Activated T-cell treated with anti-CD3 and anti-CD28 coated beads for 48 hours (primary cell): ENCODE measurements at regions not wholly inside any gene's neighbourhood (a gene's known extent, or its start where the extent isn't known, plus 50 kb on each side); places are given as distances from the start of the nearest gene placed in this dataset.
"Not testable (repeated sequence)": the region's sequence is repeated elsewhere in the genome, so short reads cannot be mapped to it uniquely, and the experiment has no call there.

Experiments
- DNase-seq: peaks from one replicate; pipeline ENCODE4 v3.0.0-alpha.2; 2020; ENCODE audit warnings: low read depth

DNA sequence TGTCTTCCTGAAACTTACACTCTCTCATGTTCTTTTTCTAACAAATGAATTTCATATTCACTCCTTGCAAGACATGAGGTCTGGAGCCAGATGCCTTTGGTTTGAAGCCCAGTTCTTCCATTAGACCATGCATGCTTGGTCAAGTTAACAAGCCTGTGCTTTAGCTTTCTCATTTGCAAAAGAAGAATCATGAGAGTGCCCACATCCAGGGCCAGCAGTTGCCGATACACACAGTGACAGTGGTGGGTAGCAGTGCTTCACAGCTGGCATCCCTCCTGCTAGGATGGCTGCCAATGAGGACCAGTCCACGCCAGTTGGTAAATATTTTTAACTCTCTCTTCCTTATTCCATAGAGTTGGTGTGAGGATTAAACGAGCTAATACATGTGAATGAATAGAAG, 163.1 kb downstream of the PHLDA1 start:
- DNase-seq = no peak

DNA sequence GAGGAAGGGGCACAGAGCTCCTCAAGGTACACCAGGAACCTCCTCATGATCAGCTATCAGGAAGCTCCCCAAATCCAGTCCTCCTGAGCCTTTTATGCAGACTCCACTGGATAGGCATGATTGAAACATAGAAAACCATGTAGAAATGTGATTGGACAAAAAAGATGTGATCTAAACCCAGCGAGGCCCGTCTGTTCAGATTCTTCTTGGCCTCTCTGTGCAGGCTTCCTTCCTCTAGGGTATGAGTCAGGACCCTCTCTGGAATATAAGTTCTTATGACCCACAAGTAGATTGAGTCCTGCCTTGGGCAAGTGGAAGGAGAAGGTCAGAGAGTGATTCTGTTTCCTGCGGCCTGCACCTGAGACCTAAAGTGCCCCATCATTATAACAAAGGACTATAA, 166.3 kb downstream of the PHLDA1 start:
- no peak for DNase-seq

DNA sequence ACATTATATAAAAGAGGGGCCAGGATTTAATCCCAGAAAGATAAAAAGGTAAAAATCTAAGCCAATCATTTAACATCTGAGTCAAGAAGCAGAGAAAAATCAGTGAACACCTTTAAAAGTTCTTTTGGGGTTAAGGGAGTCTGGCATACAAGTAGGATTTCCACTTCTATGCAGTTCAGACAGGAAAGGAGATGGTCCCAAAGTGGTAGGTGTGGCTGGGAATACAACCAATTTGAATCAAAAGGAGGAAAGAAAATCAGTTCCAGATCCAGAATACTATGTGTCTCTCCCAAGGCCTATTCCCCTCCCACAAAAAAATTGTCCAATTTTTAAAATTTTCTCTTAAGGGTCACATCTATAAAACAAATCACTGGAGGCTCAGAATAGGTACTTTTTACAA, 167.4 kb downstream of the PHLDA1 start:
- DNase-seq = no peak

DNA sequence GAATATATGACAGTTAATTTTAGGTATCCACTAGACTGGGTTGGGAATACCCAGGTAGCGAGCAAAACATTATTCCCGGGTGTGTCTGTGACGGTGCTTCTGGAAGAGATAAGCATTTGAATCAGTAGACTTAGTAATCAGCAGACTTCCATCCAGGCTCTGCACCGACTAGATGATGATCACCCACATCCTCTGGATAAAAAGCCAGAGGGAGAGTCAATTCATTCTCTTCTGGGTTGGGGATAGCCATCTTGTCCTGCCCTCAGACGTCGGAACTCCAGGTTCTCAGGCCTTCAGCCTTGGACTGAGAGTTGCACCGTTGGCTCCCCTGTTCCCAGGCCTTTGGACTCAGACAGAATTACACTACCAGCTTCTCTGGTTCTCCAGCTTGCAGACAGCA, 168.0 kb downstream of the PHLDA1 start:
- no peak for DNase-seq

DNA sequence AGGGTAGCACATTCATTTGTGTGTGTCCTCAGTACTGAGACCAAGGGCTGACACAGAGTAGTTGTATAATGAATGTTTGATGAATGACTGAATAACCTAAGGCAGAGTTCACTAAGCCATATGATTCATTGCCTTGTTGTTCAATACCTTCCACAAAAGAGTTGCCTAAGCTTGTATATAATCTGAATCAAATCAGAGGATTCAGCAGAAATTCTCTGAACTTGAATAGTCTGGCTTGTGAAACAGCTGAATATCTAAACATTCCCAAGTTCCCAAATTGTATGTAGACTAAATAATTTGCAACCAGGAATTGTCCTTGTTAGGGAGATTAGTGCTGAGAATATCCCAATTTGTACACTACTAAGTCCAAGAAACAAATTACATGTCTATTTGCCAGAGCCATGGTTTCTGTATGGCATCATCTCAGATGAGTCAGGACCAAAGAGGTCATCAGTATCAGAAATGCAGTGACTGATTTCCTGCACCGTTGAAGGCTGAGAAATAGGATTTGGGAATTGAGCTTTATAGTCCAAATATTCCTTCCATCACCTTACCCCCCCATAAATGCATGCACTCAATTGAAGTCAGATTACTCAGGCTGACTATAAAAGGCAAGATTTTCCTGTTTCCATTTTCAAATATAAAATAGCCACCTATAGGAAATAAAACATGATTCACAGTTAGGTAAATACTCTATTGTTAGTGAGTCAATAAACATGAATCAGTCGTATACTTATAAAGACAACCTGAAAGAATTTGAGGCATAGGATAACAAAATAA, 168.7 kb downstream of the PHLDA1 start:
- no peak for DNase-seq

DNA sequence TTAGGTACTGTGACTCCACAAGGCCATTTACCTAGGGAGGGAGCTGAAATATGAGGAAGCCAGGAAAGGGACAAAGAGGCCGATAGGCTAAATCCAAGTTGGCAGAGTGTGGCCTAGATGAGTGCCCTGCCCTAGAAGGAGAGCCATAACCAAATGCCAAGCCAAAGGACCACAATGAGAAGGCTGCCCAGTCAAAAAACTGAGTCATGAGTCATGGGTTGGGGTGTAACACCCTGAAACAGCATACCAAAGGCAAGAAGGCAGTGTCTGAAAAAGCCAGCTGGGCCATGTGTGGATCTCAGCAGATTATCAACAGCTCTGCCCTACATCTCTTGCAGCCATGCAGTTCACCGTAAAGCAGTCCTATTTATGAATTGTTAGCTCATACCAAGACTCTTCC, 171.7 kb downstream of the PHLDA1 start:
- DNase-seq = no peak

DNA sequence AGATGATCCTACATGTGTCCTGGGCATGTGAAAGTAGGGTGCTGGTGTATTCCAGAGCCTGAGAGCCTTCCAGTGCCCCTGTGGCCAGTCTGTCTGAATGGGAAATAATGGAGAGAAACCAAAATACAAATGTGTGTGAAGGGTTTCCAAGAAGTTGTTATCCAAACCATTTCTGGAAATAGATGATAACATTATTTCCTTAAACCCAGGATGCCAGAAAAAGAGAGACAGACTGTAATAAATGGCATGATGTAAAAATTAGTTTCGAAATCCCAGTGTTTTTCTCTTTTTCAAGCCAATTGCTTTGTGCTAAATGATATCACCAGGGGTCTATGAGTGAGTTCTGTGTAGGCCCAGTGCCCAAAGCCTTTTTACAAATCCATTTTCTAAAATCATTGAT, 175.3 kb downstream of the PHLDA1 start:
- no peak for DNase-seq

DNA sequence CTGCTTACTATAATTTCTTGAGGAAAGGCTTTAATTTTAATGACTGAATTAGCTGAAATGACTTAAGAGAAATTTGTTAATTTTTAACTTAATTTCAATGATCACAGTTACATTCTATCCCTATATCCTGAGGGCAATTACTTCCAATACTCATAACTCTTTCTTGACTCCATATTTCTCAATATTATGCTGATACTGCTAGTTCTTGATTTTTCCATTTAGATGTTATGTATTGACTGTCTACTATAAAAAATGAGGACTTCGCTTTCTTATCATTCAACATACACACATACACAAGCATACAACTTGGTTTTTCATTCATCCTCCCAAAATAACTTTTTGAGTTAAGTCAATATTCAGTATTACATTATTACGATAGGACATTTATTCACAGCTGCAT, 176.2 kb downstream of the PHLDA1 start:
- DNase-seq = no peak

DNA sequence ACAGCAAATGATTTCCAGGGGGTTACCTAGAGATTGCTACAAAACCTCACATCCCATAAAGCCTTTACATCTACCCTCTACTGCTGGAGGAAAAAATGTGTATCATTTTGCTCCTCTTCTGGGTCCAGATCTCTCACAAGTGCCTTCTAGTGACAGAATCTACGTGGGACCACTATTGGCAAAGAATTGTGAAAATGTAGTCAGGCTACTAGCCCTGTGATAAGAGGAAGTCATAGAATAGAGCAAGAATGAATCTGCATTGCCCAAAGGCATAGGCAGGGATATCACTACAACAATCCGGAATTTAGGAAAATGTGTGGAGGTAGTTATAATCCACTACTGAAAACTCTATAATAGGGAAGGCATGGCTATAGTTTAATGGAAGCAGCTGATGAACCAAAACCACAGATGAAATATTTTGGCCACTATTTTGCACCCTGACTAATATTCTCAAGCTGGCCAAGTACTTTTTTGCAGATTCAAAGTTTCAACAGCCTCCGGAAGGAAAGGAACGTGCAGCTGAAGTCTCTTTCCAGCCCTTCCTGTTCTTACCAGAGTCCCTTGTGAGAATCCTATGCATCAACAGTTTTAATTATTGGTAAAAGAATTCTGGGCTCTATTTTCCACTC, 176.8 kb downstream of the PHLDA1 start:
- DNase-seq = no peak

DNA sequence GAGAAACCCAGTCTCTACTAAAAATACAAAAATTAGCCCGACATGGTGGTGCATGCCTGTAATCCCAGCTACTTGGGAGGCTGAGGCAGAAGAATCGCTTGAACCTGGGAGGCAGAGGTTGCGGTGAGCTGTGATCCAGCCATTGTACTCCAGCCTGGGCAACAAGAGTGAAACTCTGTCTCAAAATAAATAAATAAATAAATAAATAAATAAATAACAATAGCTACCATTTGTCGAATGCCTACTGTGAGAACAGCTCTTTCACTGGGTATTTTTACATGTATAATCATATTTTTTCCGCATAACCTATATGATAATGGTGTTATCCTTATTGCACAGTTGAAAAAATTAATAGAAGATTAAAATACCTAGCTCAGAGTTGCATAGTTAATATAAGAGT, 177.4 kb downstream of the PHLDA1 start:
- DNase-seq = not testable (repeated sequence)

DNA sequence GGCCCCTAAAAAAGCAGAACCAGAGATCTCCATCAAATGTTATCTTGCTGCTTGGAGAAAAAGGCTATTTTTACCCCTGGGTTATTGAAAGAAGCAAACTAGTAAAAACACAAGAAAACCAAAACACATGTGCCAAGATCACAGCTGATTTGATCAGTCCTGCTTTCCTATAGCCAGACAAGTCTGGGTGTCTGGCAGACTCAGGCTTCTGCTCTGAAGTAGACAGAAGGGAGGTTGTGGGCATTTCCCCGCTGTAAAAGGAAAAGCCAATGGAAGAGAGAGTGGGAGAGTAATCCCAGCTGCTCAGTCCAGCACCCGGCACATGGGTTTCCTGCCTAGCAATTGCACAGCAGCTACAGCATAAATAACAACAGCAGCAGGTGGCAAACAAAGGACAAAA, 177.9 kb downstream of the PHLDA1 start:
- no peak for DNase-seq

DNA sequence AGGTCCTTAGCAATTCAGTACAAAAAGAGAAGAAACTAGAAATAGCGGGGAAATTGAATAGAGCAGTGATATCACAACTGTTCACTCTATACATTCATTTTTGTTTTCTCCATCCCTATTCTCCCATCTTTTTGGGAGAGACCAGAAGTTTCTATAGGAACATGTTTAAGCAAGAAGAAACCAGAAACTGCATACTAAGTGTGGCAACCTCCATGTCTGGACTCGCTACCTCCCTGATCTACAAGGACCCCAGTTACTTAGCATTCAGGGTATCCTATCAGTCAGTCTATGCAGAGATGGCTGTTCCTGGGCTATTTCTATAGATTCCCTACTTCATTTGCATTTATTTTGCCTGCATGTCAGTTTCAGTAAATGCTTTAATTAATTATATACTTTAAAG, 178.6 kb downstream of the PHLDA1 start:
- DNase-seq = no peak

DNA sequence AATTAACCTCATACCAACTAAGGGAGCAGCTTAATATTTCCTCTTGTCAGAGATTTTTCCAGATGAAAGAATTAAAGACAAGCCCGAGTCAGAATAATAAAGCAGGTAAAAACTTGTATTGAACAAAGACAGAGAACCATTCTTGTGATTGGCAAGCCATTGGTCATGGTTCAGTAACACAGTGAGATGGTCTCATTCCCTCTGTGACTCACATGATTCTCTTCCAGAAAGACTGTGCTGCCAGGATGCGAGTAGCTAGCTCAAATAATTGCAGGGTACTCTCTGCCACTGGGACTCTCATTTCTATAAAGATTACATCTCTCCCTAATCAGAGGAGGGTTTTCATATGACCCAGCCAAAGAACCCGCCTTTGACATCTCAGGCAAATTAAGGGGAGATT, 179.4 kb downstream of the PHLDA1 start:
- DNase-seq = no peak

DNA sequence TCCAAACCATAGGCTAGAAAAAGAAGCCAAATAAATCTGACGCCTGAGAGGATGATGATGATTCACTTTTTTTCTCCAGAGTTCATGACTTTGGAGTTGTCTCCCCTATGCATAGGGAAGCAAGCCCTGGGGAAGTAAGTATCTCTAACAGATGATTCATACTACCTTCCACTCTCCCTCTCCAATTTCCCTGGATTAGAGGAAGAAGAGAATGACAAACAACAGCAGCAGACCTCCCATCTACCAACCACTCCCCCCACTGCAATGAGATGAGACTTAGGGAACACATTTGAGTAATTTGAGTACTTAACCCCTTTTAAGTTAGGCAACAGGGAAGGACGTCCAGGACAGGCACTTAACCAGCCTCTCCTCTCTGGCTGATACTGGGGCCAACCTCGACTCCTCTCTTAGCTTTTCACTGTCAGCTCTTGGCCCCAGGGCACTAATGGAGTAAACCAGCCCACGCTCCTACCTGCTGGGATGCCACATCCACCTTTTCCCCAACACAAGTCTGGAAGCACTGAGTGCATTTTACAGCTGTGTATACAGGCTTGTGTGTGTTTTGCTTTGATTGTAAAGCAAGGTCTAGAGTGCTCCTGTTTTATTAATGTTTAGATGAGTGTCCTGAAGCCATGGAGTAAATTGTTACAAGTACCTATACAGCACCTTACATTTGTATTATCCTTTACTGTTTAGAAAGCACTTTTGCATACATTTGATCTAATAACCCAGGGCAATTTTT, 180.7 kb downstream of the PHLDA1 start:
- no peak for DNase-seq

DNA sequence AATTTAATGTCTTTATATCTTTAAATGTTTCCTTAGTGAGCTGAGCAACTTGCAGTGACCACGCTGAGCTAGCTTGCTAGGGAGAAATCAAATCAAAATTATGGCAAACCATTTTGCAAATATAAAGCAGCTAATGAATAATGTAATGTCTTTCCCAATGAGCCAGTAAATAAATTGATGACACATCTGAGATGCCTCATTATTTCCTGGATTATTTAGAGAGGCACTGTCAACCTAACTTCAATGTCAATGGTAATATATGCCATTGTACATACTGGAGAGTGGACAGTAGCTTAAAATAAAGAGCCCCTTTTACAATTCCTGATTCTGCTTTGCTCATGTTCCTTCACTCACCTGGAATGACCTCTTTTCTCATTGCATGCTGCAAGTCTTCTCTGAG, 182.6 kb downstream of the PHLDA1 start:
- no peak for DNase-seq

DNA sequence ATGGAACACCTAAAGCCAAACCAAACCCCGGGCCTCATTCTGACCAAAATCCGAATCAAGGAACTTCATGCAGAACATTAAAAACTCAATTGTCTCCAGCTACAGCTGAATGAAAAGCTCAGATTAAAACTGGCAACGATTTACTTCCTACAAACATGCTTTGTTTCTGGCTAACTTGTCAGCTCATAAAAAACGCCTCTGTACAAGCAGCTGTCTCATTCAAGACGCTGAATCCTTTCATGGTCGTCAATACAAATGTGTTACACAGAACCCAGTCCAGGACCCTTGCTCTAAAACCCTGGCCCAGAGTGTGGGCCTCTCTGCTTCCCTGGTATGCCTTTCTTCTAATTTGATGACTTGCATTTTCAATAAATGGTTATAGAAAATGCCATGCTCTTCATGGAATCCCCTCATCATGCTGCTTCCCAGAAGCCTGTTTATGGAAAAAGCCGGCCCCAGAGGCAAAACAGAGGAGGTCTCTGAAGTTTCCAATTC, 183.1 kb downstream of the PHLDA1 start:
- no peak for DNase-seq

DNA sequence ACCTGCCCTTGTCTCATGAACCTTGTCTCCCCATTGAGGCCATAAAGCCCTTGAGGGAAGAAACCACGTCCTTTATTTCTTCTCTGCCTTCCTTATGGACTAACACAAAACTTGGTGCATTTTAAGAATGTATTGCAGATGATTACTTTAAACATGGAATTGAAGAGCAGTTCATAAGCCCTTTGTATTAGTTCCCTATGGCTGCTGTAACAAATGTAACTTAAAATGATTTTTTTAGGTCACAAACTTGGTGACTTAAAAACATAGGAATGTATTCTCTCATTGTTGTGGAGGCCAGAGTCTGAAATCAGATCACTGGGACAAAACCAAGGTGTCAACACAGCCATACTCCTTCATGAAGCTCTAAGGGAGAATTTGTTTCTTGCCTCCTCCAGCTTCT, 185.5 kb downstream of the PHLDA1 start:
- no peak for DNase-seq

DNA sequence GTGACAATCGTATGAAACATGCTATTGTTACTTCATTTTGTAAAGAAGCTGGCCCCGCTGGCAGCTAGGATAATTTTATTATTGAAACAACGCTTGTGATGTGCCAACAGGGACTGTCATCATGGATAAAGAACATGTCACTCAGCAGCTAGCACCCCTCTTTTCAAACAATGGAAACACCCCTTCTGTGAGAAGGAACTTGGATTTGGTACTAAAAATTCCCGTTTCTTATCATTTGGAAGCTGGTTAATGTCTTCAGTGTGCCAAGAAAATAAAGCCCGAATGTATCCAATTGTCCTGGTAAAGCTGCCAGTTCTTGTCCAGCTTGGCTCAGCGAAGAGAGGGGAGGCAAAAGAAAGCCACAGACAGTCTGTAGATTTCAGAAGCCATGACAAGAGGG, 186.6 kb downstream of the PHLDA1 start:
- DNase-seq = no peak

DNA sequence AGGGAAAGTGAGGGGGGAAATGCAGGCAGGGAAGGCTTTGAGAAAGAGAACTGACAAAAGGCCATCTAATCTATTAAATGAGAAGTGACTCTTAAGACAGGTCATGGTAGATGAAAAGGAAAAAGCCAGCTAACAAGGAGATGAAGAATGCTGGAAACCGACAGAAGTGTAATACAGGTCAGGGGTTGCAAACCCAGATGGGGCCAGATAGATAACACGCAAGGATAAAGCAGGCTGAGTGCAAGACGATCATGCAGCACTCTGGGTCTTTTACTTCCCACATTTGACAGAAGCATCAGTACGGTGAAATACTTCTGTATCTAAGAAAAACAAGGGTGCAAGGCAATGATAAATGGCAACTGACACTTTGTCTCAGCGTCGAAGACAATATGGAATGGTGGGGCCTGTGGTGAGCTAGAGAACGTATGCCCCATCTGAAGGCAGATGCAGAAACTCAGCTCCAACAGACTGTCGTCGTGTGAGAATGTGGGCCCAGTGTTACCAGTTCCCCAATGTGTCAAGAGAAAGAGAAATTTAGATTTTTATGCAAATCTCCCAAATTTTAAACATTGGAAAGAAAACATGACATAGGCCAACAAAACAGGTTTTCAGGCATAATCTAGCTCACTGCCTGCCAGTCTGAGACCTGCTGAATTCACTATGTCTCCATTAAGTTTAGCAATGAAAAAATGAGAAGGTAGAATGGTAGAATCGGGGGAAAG, 187.4 kb downstream of the PHLDA1 start:
- no peak for DNase-seq

DNA sequence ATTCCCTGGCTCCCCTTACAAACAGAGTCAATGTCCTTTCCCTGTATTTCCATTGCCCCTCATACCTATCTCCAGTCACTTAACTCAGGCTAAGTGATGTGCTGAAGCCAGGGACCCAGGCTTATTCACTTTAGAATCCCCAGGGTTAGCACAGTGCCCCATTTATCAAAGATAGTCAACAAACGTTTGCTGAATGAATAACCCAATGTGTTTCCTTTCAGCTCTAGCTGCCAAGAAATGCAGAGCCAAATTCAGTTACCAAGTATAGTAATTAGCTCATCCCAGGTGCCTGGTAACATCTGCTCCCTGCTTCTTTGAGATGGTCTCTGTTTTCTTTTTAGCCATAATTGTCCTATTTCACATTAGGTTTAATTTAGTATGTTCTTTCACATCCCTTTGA, 189.5 kb downstream of the PHLDA1 start:
- DNase-seq = no peak

DNA sequence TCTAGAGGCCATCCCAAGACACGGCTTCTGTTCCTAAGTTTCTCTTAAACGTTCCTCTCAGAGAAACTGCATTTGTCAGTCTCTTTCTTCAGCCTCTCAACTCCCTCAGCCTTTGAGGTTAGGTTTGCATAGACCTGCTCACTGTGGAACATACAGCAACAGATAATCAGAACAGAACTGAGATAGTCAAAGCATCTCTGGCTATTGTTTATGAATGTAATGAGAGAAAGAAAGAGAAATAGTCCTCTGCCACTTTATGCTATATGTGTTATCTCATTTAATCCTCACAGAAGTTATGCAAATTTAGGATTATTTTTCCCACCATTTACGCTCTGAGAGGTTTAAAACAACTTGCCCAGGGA, 190.6 kb downstream of the PHLDA1 start:
- no peak for DNase-seq

DNA sequence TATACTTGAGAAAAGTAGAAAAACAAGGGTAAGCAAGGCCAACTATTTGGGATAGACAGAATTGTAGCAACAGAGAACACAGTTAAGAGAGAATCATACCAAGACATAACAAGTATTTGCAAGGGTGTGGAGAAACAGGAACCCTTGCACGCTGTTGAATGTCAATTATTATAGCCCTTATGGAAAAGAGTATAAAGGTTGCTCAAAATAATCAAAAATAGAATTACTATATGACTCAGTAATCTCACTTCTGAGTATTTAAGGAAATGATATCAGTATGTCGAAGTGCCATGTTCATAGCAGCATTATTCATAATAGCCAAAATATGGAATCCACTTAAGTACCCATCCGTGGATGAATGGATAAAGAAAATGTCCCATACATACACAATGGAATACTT, 193.3 kb downstream of the PHLDA1 start:
- DNase-seq = no peak

DNA sequence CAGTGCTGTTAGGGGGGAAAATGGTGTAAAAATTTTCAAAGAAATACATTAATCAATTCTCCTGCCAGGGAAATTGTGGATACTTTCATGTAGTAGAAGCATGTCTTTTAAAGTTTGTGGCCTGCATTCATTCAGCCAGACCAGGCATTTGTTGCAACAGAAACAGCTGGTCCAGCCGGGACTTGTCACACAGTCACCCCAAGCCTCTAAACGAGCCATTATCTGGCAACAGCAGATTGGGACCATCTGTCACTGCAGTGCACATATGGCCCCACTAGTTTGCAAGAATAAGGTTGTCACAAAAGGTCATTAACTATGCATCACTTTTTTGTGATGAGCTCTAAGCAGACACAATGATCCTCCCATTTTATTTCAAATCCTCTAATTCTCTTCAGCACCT, 193.9 kb downstream of the PHLDA1 start:
- no peak for DNase-seq
